SK-N-SH treated with all-trans-retinoic acid at 6 μM for 48 hours (cell line): ENCODE measurements at regions not wholly inside any gene's neighbourhood (a gene's known extent, or its start where the extent isn't known, plus 50 kb on each side); places are given as distances from the start of the nearest gene placed in this dataset.

ENCODE experiments used
- ATAC-seq: fragments of 200-7000 bp; cut with Tn5 transposase; 3 replicates; pipeline ENCODE4 v1.9.1; 2020; ENCODE audit warnings: mild to moderate bottlenecking, moderate library complexity
- ARNTL ChIP-seq: fragments of 450-650 bp; formaldehyde crosslinking; IDR thresholded peaks from 2 replicates; pipeline ENCODE4 v1.5.0; 2020; ENCODE audit warnings: low read depth, mild to moderate bottlenecking, moderate library complexity, borderline replicate concordance
- BACH2 ChIP-seq: fragments of 250-450 bp; sonication (Bioruptor Pico); IDR thresholded peaks from 2 replicates; pipeline ENCODE4 v1.9.0; 2021; ENCODE audit warnings: mild to moderate bottlenecking, borderline replicate concordance
- CREB5 ChIP-seq: fragments of 250-450 bp; sonication (Bioruptor Pico); IDR thresholded peaks from 2 replicates; pipeline ENCODE4 v1.5.1; 2020; ENCODE audit warnings: low read depth, mild to moderate bottlenecking, moderate library complexity
- CSDC2 ChIP-seq: fragments of 250-450 bp; sonication (Bioruptor Pico); IDR thresholded peaks from 2 replicates; pipeline ENCODE4 v1.5.0; 2020; ENCODE audit warnings: mild to moderate bottlenecking, moderate library complexity
- CSRNP3 ChIP-seq: fragments of 250-450 bp; sonication (Bioruptor Pico); IDR thresholded peaks from 2 replicates; pipeline ENCODE4 v1.5.1; 2021; ENCODE audit warnings: mild to moderate bottlenecking, moderate library complexity
- ESRRG ChIP-seq: fragments of 250-450 bp; sonication (Bioruptor Pico); IDR thresholded peaks from 2 replicates; pipeline ENCODE4 v1.6.1; 2021; ENCODE audit warnings: mild to moderate bottlenecking
- ISL1 ChIP-seq: fragments of 250-450 bp; sonication (Bioruptor Pico); IDR thresholded peaks from 2 replicates; pipeline ENCODE4 v2.1.2; 2022; ENCODE audit warnings: mild to moderate bottlenecking, moderate library complexity
- OSR1 ChIP-seq: fragments of 250-450 bp; sonication (Bioruptor Pico); IDR thresholded peaks from 2 replicates; pipeline ENCODE4 v1.8.0; 2022; ENCODE audit warnings: moderate library complexity, mild to moderate bottlenecking, inconsistent platforms
- PATZ1 ChIP-seq: fragments of 250-450 bp; sonication (Bioruptor Pico); IDR thresholded peaks from 2 replicates; pipeline ENCODE4 v1.8.0; 2020; ENCODE audit warnings: mild to moderate bottlenecking, moderate library complexity, borderline replicate concordance
- POU6F1 ChIP-seq: fragments of 250-450 bp; sonication (Bioruptor Pico); IDR thresholded peaks from 2 replicates; pipeline ENCODE4 v1.8.0; 2021; ENCODE audit warnings: low read depth, mild to moderate bottlenecking, moderate library complexity, borderline replicate concordance
- RARB ChIP-seq: fragments of 250-450 bp; sonication (Bioruptor Pico); IDR thresholded peaks from 2 replicates; pipeline ENCODE4 v1.8.0; 2021; ENCODE audit warnings: mild to moderate bottlenecking, moderate library complexity
- SNAI2 ChIP-seq: fragments of 250-450 bp; sonication (Bioruptor Pico); IDR thresholded peaks from 2 replicates; pipeline ENCODE4 v1.5.0; 2020; ENCODE audit warnings: mild to moderate bottlenecking, moderate library complexity
- TCF4 ChIP-seq: fragments of 250-450 bp; sonication (Bioruptor Pico); IDR thresholded peaks from 2 replicates; pipeline ENCODE4 v1.8.0; 2021; ENCODE audit warnings: mild to moderate bottlenecking, moderate library complexity, borderline replicate concordance
- TOX ChIP-seq: fragments of 250-450 bp; sonication (Bioruptor Pico); IDR thresholded peaks from 2 replicates; pipeline ENCODE4 v1.8.0; 2021; ENCODE audit warnings: mild to moderate bottlenecking, moderate library complexity, borderline replicate concordance
- TSHZ2 ChIP-seq: fragments of 250-450 bp; sonication (Bioruptor Pico); IDR thresholded peaks from 2 replicates; pipeline ENCODE4 v1.5.0; 2020; ENCODE audit warnings: mild to moderate bottlenecking, moderate library complexity
- ZC3H10 ChIP-seq: fragments of 250-450 bp; sonication (Bioruptor Pico); IDR thresholded peaks from 2 replicates; pipeline ENCODE4 v1.5.1; 2021; ENCODE audit warnings: mild to moderate bottlenecking, moderate library complexity
- ZFP3 ChIP-seq: fragments of 250-450 bp; sonication (Bioruptor Pico); IDR thresholded peaks from 2 replicates; pipeline ENCODE4 v1.5.0; 2020; ENCODE audit warnings: mild to moderate bottlenecking, moderate library complexity
- ZFP30 ChIP-seq: fragments of 450-650 bp; formaldehyde crosslinking; IDR thresholded peaks from 2 replicates; pipeline ENCODE4 v1.5.0; 2022; ENCODE audit warnings: mild to moderate bottlenecking, moderate library complexity
- ZNF8 ChIP-seq: fragments of 450-650 bp; formaldehyde crosslinking; IDR thresholded peaks from 2 replicates; pipeline ENCODE4 v1.5.0; 2020; ENCODE audit warnings: mild to moderate bottlenecking, moderate library complexity

GRCh38 chr11:92141725-92142124, 82.9 kb upstream of the FAT3 start:
- no peak for ATAC-seq

GRCh38 chr11:92141159-92141558, 83.5 kb upstream of the FAT3 start:
- TF ChIP-seq TCF4 (CRISPR knock-in tag) (peak; percentile 97), RARB (CRISPR knock-in tag) (no peak), ISL1 (CRISPR knock-in tag) (peak; percentile 51; the same call in 1 of the 2 replicates), ZC3H10 (no peak), TSHZ2 (CRISPR knock-in tag) (peak; percentile 88; the same call in 1 of the 2 replicates), SNAI2 (CRISPR knock-in tag) (0 out of 2 replicates have a peak, but pooled peaks have one; percentile 33)
- peak; percentile 53; the same call in 2 of the 3 replicates for ATAC-seq

More at GRCh38 chr11:92141725-92142124, 82.9 kb upstream of the FAT3 start:
- TF ChIP-seq ISL1 (CRISPR knock-in tag) (no peak), ZFP3 (CRISPR knock-in tag) (no peak), ARNTL (CRISPR knock-in tag) (no peak), TOX (CRISPR knock-in tag) (no peak), ZFP30 (CRISPR knock-in tag) (no peak), TCF4 (CRISPR knock-in tag) (no peak), CREB5 (CRISPR knock-in tag) (no peak), PATZ1 (CRISPR knock-in tag) (no peak), RARB (CRISPR knock-in tag) (no peak), SNAI2 (CRISPR knock-in tag) (no peak), ESRRG (CRISPR knock-in tag) (no peak)

GRCh38 chr11:92140021-92140420, 84.6 kb upstream of the FAT3 start:
- no peak for ATAC-seq

GRCh38 chr11:92138296-92138695, 86.3 kb upstream of the FAT3 start:
- ATAC-seq = no peak
- TF ChIP-seq OSR1 = no peak
- no peak for TF ChIP-seq ESRRG (CRISPR knock-in tag)
- no peak for TF ChIP-seq CSRNP3
- no peak for TF ChIP-seq CSDC2 (CRISPR knock-in tag)
- no peak for TF ChIP-seq TOX (CRISPR knock-in tag)
- TF ChIP-seq CREB5 (CRISPR knock-in tag) = no peak
- TF ChIP-seq PATZ1 (CRISPR knock-in tag) = no peak
- TF ChIP-seq ZNF8 (CRISPR knock-in tag) = no peak
- no peak for TF ChIP-seq BACH2 (CRISPR knock-in tag)
- TF ChIP-seq POU6F1 = no peak
- no peak for TF ChIP-seq SNAI2 (CRISPR knock-in tag)

More at GRCh38 chr11:92140021-92140420, 84.6 kb upstream of the FAT3 start:
- no peak for TF ChIP-seq CSDC2 (CRISPR knock-in tag)
- no peak for TF ChIP-seq SNAI2 (CRISPR knock-in tag)
- no peak for TF ChIP-seq ISL1 (CRISPR knock-in tag)
- TF ChIP-seq CREB5 (CRISPR knock-in tag) = no peak
- TF ChIP-seq ZC3H10 = no peak
